ENCODE measurements at regions not wholly inside any gene's neighbourhood (a gene's known extent, or its start where the extent isn't known, plus 50 kb on each side); places are given as distances from the start of the nearest gene placed in this dataset.
"Not testable (repeated sequence)": the region's sequence is repeated elsewhere in the genome, so short reads cannot be mapped to it uniquely, and the experiment has no call there.

DNA sequence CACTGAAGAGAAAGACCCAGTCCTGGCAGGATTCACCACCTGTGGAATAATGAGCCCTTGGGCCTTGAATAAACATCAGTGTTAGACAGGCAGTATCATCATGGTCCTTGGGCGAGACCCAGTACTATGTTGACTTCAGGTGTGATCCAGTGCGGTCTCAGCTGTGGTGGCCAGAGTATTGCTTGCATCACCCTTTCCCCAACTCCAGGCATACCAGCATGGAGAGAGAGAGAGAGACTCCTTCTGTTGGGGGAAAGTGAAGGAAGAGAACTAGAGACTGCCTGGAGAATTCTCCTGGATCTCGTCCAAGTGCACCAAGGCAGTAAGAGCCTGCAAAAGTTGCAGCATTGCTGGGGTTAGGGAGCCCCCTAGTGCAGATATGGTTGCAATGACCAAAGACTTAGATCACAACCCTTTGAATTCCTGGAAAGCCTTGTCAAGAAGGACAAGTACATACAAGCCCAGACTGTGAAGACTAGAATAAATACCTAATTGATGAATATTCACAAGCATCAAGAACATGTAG lies 61.1 kb upstream of the VAMP7 start:
- Mint-ChIP-seq H3K4me3 (ENCODE audit: low read depth, unreplicated experiment) (no peak overlapping the region), H3K27ac (ENCODE audit: unreplicated experiment) (no peak overlapping the region), H3K27me3 (ENCODE audit: unreplicated experiment) (no peaks in the 10 kb centered on the region), H3K36me3 (ENCODE audit: insufficient read depth, unreplicated experiment) (no peaks in the 10 kb centered on the region), H3K4me1 (ENCODE audit: low read depth, unreplicated experiment) (no peaks in the 10 kb centered on the region), H3K9me3 (ENCODE audit: low read depth, unreplicated experiment) (no peaks in the 10 kb centered on the region)
- TF ChIP-seq, protein P1, sequence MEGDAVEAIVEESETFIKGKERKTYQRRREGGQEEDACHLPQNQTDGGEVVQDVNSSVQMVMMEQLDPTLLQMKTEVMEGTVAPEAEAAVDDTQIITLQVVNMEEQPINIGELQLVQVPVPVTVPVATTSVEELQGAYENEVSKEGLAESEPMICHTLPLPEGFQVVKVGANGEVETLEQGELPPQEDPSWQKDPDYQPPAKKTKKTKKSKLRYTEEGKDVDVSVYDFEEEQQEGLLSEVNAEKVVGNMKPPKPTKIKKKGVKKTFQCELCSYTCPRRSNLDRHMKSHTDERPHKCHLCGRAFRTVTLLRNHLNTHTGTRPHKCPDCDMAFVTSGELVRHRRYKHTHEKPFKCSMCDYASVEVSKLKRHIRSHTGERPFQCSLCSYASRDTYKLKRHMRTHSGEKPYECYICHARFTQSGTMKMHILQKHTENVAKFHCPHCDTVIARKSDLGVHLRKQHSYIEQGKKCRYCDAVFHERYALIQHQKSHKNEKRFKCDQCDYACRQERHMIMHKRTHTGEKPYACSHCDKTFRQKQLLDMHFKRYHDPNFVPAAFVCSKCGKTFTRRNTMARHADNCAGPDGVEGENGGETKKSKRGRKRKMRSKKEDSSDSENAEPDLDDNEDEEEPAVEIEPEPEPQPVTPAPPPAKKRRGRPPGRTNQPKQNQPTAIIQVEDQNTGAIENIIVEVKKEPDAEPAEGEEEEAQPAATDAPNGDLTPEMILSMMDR (IDR thresholded peaks at IDR 0.05; ENCODE audit: unreplicated experiment): peak; percentile 53
- intact Hi-C loops (cut with micrococcal nuclease; ENCODE audit: unreplicated experiment): loop anchor here (1.0 to 10.0 kb wide), 3 partner anchors 158 to 903 kb away; no protein-coding TSS in a partner anchor
- no TSS peak for BruUV-seq (replicated peaks)
- CTCF ChIA-PET: no interaction called here
- peak; percentile 73 for DNase-seq

DNA sequence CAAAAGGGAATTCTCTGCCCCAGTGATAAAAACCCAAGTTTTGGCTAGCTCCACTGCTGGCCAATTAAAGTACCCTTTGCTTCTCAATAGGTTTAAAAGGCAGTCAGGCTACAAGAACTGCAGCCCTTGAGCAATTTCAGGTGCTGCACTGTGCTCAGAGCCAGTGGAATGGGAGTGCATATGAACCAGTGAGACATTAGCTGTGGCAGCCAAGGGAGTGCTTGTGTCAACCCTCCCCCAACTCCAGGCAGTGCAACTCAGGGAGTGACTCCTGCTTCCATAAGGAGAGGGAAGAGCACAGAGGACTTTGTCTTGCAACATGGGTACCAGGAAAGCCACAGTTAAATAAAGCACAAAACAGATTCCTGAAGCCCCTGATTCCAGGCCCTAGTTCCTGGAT lies 61.6 kb upstream of the VAMP7 start:
- intact Hi-C loops (cut with micrococcal nuclease; ENCODE audit: unreplicated experiment): no loop called here
- H3K9me3 Mint-ChIP-seq (ENCODE audit: low read depth, unreplicated experiment): no peaks in the 10 kb centered on the region
- no peaks in the 10 kb centered on the region for H3K4me1 Mint-ChIP-seq (ENCODE audit: low read depth, unreplicated experiment)
- H3K36me3 Mint-ChIP-seq (ENCODE audit: insufficient read depth, unreplicated experiment): no peaks in the 10 kb centered on the region
- H3K27me3 Mint-ChIP-seq (ENCODE audit: unreplicated experiment): no peaks in the 10 kb centered on the region
- BruUV-seq (replicated peaks): no TSS peak
- no peak overlapping the region for H3K4me3 Mint-ChIP-seq (ENCODE audit: low read depth, unreplicated experiment)
- CTCF ChIA-PET: no interaction called here
- no peak overlapping the region for H3K27ac Mint-ChIP-seq (ENCODE audit: unreplicated experiment)
- DNase-seq: no peak
- TF ChIP-seq, protein P1 (IDR thresholded peaks at IDR 0.05; ENCODE audit: unreplicated experiment): no peak

DNA sequence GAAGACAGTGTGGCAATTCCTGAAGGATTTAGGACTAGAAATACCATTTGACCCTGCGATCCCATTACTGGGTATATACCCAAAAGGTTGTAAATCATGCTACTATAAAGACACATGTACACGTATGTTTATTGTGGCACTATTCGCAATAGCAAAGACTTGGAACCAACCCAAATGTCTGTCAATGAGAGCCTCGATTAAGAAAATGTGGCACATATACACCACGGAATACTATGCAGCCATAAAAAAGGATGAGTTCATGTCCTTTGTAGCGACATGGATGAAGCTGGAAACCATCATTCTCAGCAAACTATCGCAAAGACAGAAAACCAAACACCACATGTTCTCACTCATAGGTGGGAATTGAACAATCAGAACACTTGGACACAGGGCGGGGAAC lies 66.8 kb upstream of the VAMP7 start:
- BruUV-seq (replicated peaks); H3K4me3 Mint-ChIP-seq (ENCODE audit: low read depth, unreplicated experiment); H3K36me3 Mint-ChIP-seq (ENCODE audit: insufficient read depth, unreplicated experiment); intact Hi-C loops (cut with micrococcal nuclease; ENCODE audit: unreplicated experiment); H3K27ac Mint-ChIP-seq (ENCODE audit: unreplicated experiment); H3K9me3 Mint-ChIP-seq (ENCODE audit: low read depth, unreplicated experiment); H3K4me1 Mint-ChIP-seq (ENCODE audit: low read depth, unreplicated experiment); DNase-seq; CTCF ChIA-PET: not testable (repeated sequence)
- peaks cover 12% of the 10 kb centered on the region for H3K27me3 Mint-ChIP-seq (ENCODE audit: unreplicated experiment)

DNA sequence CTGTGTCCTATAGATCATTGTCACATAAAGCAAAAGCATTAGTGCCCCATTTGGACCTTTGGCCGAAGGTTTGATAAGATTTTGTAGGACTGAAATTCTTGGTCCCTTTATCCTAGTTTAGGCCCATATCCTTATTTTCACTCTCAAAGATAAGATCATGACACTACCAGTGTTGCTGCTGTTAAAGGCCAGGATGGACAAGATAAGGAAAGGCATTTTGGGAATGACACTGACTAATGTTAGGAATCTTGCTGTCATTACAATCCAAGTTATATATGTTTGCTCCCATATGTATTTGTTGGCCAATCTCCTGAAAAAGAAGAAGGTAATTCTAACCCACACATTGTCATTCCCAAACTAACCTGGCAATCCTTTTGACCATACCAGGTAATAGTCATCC lies 101.3 kb upstream of the VAMP7 start:
- H3K36me3 Mint-ChIP-seq (ENCODE audit: insufficient read depth, unreplicated experiment): no peaks in the 10 kb centered on the region
- intact Hi-C loops (cut with micrococcal nuclease; ENCODE audit: unreplicated experiment): no loop called here
- no peak for DNase-seq
- BruUV-seq (replicated peaks): no TSS peak
- no peak overlapping the region for H3K27ac Mint-ChIP-seq (ENCODE audit: unreplicated experiment)
- H3K9me3 Mint-ChIP-seq (ENCODE audit: low read depth, unreplicated experiment): no peaks in the 10 kb centered on the region
- CTCF ChIA-PET: no interaction called here
- TF ChIP-seq, protein P1 (IDR thresholded peaks at IDR 0.05; ENCODE audit: unreplicated experiment): no peak
- H3K4me3 Mint-ChIP-seq (ENCODE audit: low read depth, unreplicated experiment): no peak overlapping the region
- no peaks in the 10 kb centered on the region for H3K4me1 Mint-ChIP-seq (ENCODE audit: low read depth, unreplicated experiment)
- no peaks in the 10 kb centered on the region for H3K27me3 Mint-ChIP-seq (ENCODE audit: unreplicated experiment)

DNA sequence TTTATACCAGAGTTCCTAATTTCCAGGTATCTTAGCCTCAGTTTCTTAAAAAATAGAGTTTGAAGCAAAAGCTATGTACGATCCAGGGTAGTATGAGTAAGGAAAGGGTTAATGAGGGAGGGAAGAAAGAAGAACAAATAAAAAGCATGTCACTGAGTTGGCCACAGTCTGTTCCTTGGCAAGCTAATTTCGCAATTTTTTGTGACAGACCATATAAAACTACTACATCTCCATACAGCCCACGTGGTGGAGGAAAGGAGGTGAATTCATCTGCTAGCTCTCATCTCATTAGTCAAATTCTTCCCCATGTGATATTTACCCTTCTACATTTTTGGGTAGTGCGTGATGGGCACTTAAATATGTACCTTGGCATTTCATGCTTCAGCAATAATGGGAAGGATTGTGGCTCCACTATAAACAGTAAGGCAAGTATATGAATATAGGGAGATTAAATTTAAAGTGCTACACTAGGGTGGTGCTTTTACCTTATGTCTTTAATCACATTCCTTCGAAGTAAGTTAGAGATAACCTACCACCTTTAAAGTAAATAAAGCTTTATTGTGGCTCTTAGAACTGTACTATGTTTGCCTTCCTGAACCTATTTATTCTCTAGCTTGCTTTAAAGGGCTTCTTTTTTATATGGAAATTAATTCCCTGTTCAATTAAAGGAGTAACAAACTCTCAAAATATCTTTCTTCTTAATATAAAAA lies 102.1 kb upstream of the VAMP7 start:
- H3K4me1 Mint-ChIP-seq (ENCODE audit: low read depth, unreplicated experiment): no peaks in the 10 kb centered on the region
- no TSS peak for BruUV-seq (replicated peaks)

More for the DNA sequence above, 102.1 kb upstream of the VAMP7 start:
- TF ChIP-seq, protein P1 (IDR thresholded peaks at IDR 0.05; ENCODE audit: unreplicated experiment): no peak
- Mint-ChIP-seq H3K9me3 (ENCODE audit: low read depth, unreplicated experiment) (no peaks in the 10 kb centered on the region), H3K36me3 (ENCODE audit: insufficient read depth, unreplicated experiment) (no peaks in the 10 kb centered on the region), H3K27me3 (ENCODE audit: unreplicated experiment) (no peaks in the 10 kb centered on the region), H3K27ac (ENCODE audit: unreplicated experiment) (no peak overlapping the region), H3K4me3 (ENCODE audit: low read depth, unreplicated experiment) (no peak overlapping the region)
- intact Hi-C loops (cut with micrococcal nuclease; ENCODE audit: unreplicated experiment): no loop called here
- CTCF ChIA-PET: no interaction called here
- DNase-seq: no peak
